OCI-LY3 (cell line): ENCODE measurements at regions not wholly inside any gene's neighbourhood (a gene's known extent, or its start where the extent isn't known, plus 50 kb on each side); places are given as distances from the start of the nearest gene placed in this dataset.

Experiments
- H2AFZ ChIP-seq: fragments of 200-600, 300-600 bp; shearing (Covaris generic); 2 replicates; pipeline ENCODE4 v1.6.0; 2014; ENCODE audit warnings: antibody characterized with exemption, low read depth, low read length
- H3K27ac ChIP-seq: fragments of 200-600, 300-600 bp; sonication (generic); 2 replicates; pipeline ENCODE4 v1.5.1; 2014; ENCODE audit warnings: mild to moderate bottlenecking, low read length, moderate library complexity, mixed read lengths
- H3K27me3 ChIP-seq: fragments of 200-600, 300-600 bp; sonication (generic); 2 replicates; pipeline ENCODE4 v1.6.1; 2014; ENCODE audit warnings: low read depth, low read length, mixed read lengths
- H3K36me3 ChIP-seq: fragments of 200-600, 300-600 bp; sonication (generic); replicated peaks from 2 replicates; pipeline ENCODE3; 2014; ENCODE audit warnings: low read depth, low read length, mixed read lengths
- H3K4me1 ChIP-seq: fragments of 300-600, 200-600 bp; sonication (generic); 2 replicates; pipeline ENCODE4 v1.6.1; 2014; ENCODE audit warnings: low read length, mixed read lengths
- H3K4me2 ChIP-seq: fragments of 200-600, 300-600 bp; sonication (generic); 2 replicates; pipeline ENCODE4 v1.6.1; 2014; ENCODE audit warnings: low read length, mixed read lengths
- H3K4me3 ChIP-seq: fragments of 300-600, 200-600 bp; sonication (generic); 2 replicates; pipeline ENCODE4 v1.5.1; 2014; ENCODE audit warnings: antibody characterized with exemption, mild to moderate bottlenecking, low read length, moderate library complexity
- H3K79me2 ChIP-seq: fragments of 300-600, 200-600 bp; shearing (Covaris generic); 2 replicates; pipeline ENCODE4 v1.6.1; 2014; ENCODE audit warnings: mild to moderate bottlenecking, low read length, mixed read lengths
- H3K9ac ChIP-seq: fragments of 300-600, 200-600 bp; shearing (Covaris generic); 2 replicates; pipeline ENCODE4 v1.6.0; 2014; ENCODE audit warnings: mild to moderate bottlenecking, low read length, moderate library complexity
- H3K9me3 ChIP-seq: fragments of 200-600, 300-600 bp; shearing (Covaris generic); 2 replicates; pipeline ENCODE4 v1.6.1; 2014; ENCODE audit warnings: low read length, mixed read lengths; ENCODE audit not compliant: insufficient read depth
- H4K20me1 ChIP-seq: fragments of 200-600, 300-600 bp; sonication (generic); 2 replicates; pipeline ENCODE4 v1.6.1; 2016; ENCODE audit warnings: low read length, mixed read lengths; ENCODE audit not compliant: insufficient read depth
- CTCF ChIP-seq: fragments of 200-600, 300-600 bp; sonication (generic); IDR thresholded peaks from 2 replicates; pipeline ENCODE4 v1.5.1; 2014; ENCODE audit warnings: antibody characterized with exemption, low read length, low read depth
- EZH2phosphoT487 ChIP-seq: fragments of 200-600 bp; shearing (Covaris generic); IDR thresholded peaks from 2 replicates; pipeline ENCODE4 v1.6.1; 2018; ENCODE audit warnings: antibody characterized with exemption, mixed run types, low read depth

DNA sequence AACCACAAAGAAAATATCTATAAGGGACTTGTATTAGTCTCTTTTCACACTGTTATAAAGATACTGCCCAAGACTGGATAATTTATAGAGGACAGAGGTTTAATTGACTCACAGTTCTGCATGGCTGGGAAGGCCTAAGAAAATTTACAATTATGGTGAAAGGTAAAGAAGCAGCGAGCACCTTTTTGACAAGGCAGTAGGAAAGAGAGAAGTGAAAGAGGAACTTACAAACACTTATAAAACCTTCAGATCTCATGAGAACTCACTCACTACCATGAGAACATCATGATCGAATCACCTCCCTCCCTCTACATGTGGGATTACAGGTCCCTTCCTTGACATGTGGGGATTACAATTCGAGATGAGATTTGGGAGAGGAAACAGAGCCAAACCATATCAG lies 856.0 kb downstream of the TRAM1L1 start:
- H3K9me3 ChIP-seq = peaks cover 4% of the 10 kb centered on the region; the same call in 1 of the 2 replicates
- no peak overlapping the region for H3K27ac ChIP-seq
- H3K79me2 ChIP-seq = no peaks in the 10 kb centered on the region
- no peak overlapping the region for H3K4me3 ChIP-seq
- no peak for TF ChIP-seq EZH2phosphoT487
- TF ChIP-seq CTCF = no peak
- no peaks in the 10 kb centered on the region for H4K20me1 ChIP-seq
- H3K4me2 ChIP-seq = no peak overlapping the region
- H3K9ac ChIP-seq = no peak overlapping the region
- H3K36me3 ChIP-seq = peaks cover 3% of the 10 kb centered on the region
- H2AFZ ChIP-seq = no peak overlapping the region
- H3K4me1 ChIP-seq = peaks cover 5% of the 10 kb centered on the region; the same call in 1 of the 2 replicates
- no peaks in the 10 kb centered on the region for H3K27me3 ChIP-seq

GRCh38 chr4:116223040-116223732 lies 862.2 kb downstream of the TRAM1L1 start:
- Histone ChIP-seq H3K36me3 (no peaks in the 10 kb centered on the region), H3K27ac (no peak overlapping the region), H3K4me2 (no peak overlapping the region), H3K9me3 (no peaks in the 10 kb centered on the region; the same call in 1 of the 2 replicates), H2AFZ (no peak overlapping the region), H3K79me2 (no peaks in the 10 kb centered on the region), H3K27me3 (no peaks in the 10 kb centered on the region), H3K4me1 (no peaks in the 10 kb centered on the region), H3K9ac (no peak overlapping the region), H3K4me3 (no peak overlapping the region), H4K20me1 (no peaks in the 10 kb centered on the region)
- TF ChIP-seq CTCF (no peak), EZH2phosphoT487 (no peak)

DNA sequence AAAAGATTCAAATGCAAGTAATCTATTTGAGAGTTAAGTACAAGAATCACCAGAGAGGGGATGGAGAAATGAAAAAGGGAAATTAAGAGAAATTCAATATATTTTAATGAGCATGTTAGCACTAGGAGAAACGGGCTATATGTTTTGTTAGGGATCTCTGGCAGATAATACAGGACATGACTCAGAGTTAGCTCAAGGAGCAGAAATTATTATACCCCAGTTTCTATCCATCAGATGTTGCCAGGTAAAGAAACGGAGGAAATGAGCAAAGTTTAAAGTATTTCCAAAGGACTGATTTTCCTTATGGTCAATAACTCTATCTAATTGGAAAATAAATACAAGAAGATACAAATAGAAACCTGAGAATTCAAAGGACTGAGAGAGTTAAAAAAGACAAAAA lies 867.6 kb downstream of the TRAM1L1 start:
- no peak overlapping the region for H3K27ac ChIP-seq
- H3K79me2 ChIP-seq = no peaks in the 10 kb centered on the region
- TF ChIP-seq EZH2phosphoT487 = no peak
- TF ChIP-seq CTCF = no peak

GRCh38 chr4:116215622-116216021 lies 869.8 kb downstream of the TRAM1L1 start:
- H4K20me1 ChIP-seq = no peaks in the 10 kb centered on the region
- H3K4me3 ChIP-seq = no peak overlapping the region
- no peaks in the 10 kb centered on the region for H3K36me3 ChIP-seq
- no peaks in the 10 kb centered on the region for H3K9me3 ChIP-seq
- no peaks in the 10 kb centered on the region for H3K27me3 ChIP-seq
- no peak overlapping the region for H3K9ac ChIP-seq
- no peaks in the 10 kb centered on the region for H3K4me1 ChIP-seq
- no peaks in the 10 kb centered on the region for H3K79me2 ChIP-seq
- no peak overlapping the region for H3K4me2 ChIP-seq
- H2AFZ ChIP-seq = no peak overlapping the region
- TF ChIP-seq CTCF (no peak), EZH2phosphoT487 (no peak)
- no peak overlapping the region for H3K27ac ChIP-seq

More for the DNA sequence above, 867.6 kb downstream of the TRAM1L1 start:
- Histone ChIP-seq H3K9me3 (no peaks in the 10 kb centered on the region), H4K20me1 (no peaks in the 10 kb centered on the region), H2AFZ (no peak overlapping the region), H3K4me1 (no peaks in the 10 kb centered on the region), H3K9ac (no peak overlapping the region), H3K27me3 (no peaks in the 10 kb centered on the region), H3K4me2 (no peak overlapping the region), H3K36me3 (no peaks in the 10 kb centered on the region), H3K4me3 (no peak overlapping the region)
